ENCODE measurements at regions not wholly inside any gene's neighbourhood (a gene's known extent, or its start where the extent isn't known, plus 50 kb on each side); places are given as distances from the start of the nearest gene placed in this dataset.

DNA sequence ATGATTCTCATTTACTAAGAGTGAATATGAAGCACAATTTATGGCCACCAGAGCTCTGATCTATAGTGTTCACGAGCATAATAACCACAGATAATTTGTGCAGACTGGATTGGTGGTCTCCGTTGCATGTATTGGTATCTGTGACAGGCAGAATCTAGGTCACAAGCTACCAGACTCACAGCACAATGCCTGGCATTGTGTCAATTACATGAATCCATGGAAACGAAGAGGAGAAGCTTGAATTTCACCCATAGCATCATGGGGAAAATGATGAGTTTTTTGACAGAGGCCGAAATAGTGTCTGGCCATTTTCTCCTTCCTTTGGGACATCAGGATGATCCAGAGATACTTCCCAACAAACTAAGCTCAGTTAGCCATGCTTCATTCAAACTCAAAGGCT lies 52.3 kb upstream of the TMEM170B start:
- ATAC-seq: no peak
- TF ChIP-seq ZNF8 (CRISPR knock-in tag; IDR thresholded peaks at IDR 0.05): no peak
- no peak for TF ChIP-seq ZFP3 (CRISPR knock-in tag; IDR thresholded peaks at IDR 0.05)
- no peak for TF ChIP-seq ZC3H10 (CRISPR knock-in tag; IDR thresholded peaks at IDR 0.05)
- TF ChIP-seq ZFP30 (CRISPR knock-in tag; IDR thresholded peaks at IDR 0.05): no peak
- TF ChIP-seq, protein P1, sequence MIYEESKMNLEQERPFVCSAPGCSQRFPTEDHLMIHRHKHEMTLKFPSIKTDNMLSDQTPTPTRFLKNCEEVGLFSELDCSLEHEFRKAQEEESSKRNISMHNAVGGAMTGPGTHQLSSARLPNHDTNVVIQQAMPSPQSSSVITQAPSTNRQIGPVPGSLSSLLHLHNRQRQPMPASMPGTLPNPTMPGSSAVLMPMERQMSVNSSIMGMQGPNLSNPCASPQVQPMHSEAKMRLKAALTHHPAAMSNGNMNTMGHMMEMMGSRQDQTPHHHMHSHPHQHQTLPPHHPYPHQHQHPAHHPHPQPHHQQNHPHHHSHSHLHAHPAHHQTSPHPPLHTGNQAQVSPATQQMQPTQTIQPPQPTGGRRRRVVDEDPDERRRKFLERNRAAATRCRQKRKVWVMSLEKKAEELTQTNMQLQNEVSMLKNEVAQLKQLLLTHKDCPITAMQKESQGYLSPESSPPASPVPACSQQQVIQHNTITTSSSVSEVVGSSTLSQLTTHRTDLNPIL (CRISPR knock-in tag; IDR thresholded peaks at IDR 0.05; ENCODE audit: low read depth): no peak
- TF ChIP-seq, protein P2, sequence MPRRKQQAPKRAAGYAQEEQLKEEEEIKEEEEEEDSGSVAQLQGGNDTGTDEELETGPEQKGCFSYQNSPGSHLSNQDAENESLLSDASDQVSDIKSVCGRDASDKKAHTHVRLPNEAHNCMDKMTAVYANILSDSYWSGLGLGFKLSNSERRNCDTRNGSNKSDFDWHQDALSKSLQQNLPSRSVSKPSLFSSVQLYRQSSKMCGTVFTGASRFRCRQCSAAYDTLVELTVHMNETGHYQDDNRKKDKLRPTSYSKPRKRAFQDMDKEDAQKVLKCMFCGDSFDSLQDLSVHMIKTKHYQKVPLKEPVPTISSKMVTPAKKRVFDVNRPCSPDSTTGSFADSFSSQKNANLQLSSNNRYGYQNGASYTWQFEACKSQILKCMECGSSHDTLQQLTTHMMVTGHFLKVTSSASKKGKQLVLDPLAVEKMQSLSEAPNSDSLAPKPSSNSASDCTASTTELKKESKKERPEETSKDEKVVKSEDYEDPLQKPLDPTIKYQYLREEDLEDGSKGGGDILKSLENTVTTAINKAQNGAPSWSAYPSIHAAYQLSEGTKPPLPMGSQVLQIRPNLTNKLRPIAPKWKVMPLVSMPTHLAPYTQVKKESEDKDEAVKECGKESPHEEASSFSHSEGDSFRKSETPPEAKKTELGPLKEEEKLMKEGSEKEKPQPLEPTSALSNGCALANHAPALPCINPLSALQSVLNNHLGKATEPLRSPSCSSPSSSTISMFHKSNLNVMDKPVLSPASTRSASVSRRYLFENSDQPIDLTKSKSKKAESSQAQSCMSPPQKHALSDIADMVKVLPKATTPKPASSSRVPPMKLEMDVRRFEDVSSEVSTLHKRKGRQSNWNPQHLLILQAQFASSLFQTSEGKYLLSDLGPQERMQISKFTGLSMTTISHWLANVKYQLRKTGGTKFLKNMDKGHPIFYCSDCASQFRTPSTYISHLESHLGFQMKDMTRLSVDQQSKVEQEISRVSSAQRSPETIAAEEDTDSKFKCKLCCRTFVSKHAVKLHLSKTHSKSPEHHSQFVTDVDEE (CRISPR knock-in tag; IDR thresholded peaks at IDR 0.05): no peak
- no peak for TF ChIP-seq TCF4 (CRISPR knock-in tag; IDR thresholded peaks at IDR 0.05; ENCODE audit: borderline replicate concordance)
- no peak for TF ChIP-seq BACH2 (CRISPR knock-in tag; IDR thresholded peaks at IDR 0.05; ENCODE audit: borderline replicate concordance)
- TF ChIP-seq ISL1 (CRISPR knock-in tag; IDR thresholded peaks at IDR 0.05): no peak
- TF ChIP-seq, protein P3, sequence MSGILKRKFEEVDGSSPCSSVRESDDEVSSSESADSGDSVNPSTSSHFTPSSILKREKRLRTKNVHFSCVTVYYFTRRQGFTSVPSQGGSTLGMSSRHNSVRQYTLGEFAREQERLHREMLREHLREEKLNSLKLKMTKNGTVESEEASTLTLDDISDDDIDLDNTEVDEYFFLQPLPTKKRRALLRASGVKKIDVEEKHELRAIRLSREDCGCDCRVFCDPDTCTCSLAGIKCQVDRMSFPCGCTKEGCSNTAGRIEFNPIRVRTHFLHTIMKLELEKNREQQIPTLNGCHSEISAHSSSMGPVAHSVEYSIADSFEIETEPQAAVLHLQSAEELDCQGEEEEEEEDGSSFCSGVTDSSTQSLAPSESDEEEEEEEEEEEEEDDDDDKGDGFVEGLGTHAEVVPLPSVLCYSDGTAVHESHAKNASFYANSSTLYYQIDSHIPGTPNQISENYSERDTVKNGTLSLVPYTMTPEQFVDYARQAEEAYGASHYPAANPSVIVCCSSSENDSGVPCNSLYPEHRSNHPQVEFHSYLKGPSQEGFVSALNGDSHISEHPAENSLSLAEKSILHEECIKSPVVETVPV (CRISPR knock-in tag; IDR thresholded peaks at IDR 0.05): no peak
- no peak for TF ChIP-seq GLIS3 (CRISPR knock-in tag; IDR thresholded peaks at IDR 0.05)
- TF ChIP-seq, protein P4, sequence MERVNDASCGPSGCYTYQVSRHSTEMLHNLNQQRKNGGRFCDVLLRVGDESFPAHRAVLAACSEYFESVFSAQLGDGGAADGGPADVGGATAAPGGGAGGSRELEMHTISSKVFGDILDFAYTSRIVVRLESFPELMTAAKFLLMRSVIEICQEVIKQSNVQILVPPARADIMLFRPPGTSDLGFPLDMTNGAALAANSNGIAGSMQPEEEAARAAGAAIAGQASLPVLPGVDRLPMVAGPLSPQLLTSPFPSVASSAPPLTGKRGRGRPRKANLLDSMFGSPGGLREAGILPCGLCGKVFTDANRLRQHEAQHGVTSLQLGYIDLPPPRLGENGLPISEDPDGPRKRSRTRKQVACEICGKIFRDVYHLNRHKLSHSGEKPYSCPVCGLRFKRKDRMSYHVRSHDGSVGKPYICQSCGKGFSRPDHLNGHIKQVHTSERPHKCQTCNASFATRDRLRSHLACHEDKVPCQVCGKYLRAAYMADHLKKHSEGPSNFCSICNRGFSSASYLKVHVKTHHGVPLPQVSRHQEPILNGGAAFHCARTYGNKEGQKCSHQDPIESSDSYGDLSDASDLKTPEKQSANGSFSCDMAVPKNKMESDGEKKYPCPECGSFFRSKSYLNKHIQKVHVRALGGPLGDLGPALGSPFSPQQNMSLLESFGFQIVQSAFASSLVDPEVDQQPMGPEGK (CRISPR knock-in tag; IDR thresholded peaks at IDR 0.05; ENCODE audit: borderline replicate concordance): no peak
- TF ChIP-seq ARNTL (CRISPR knock-in tag; IDR thresholded peaks at IDR 0.05; ENCODE audit: borderline replicate concordance, low read depth): no peak
- no peak for TF ChIP-seq SNAI2 (CRISPR knock-in tag; IDR thresholded peaks at IDR 0.05)
- no peak for TF ChIP-seq OSR1 (CRISPR knock-in tag; IDR thresholded peaks at IDR 0.05)
- TF ChIP-seq ZNF565 (CRISPR knock-in tag; conservative IDR thresholded peaks at IDR 0.05; ENCODE audit: low read depth): no peak
- TF ChIP-seq PPARA (CRISPR knock-in tag; IDR thresholded peaks at IDR 0.05; ENCODE audit: borderline replicate concordance): no peak
- TF ChIP-seq ESRRG (CRISPR knock-in tag; IDR thresholded peaks at IDR 0.05): no peak
- TF ChIP-seq RARB (CRISPR knock-in tag; IDR thresholded peaks at IDR 0.05): no peak
- TF ChIP-seq CSDC2 (CRISPR knock-in tag; IDR thresholded peaks at IDR 0.05): no peak

DNA sequence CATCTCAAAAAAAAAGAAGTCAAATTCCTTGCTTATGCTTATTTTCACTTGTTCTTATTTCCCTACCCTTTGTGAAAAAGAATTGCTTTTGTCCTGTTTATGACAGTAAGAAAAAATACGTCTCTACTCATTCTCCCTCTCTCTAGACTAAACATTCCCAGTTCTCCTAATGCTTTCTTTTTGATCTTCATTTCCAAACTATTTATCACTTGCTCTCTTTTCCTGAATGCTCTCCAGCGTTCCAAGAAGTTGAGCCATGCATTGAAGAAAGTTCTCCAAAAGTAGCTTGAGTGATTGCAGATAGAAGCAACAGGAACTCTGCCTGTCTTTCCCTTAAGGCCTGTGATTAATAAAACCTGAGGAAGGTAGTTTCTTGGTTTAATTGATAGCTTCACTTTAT lies 53.1 kb upstream of the TMEM170B start:
- no peak for ATAC-seq
- TF ChIP-seq ZNF70 (CRISPR knock-in tag; IDR thresholded peaks at IDR 0.05) (no peak), TCF4 (CRISPR knock-in tag; IDR thresholded peaks at IDR 0.05; ENCODE audit: borderline replicate concordance) (no peak), ISL1 (CRISPR knock-in tag; IDR thresholded peaks at IDR 0.05) (no peak), ZNF565 (CRISPR knock-in tag; conservative IDR thresholded peaks at IDR 0.05; ENCODE audit: low read depth) (no peak)
- TF ChIP-seq, protein P5, sequence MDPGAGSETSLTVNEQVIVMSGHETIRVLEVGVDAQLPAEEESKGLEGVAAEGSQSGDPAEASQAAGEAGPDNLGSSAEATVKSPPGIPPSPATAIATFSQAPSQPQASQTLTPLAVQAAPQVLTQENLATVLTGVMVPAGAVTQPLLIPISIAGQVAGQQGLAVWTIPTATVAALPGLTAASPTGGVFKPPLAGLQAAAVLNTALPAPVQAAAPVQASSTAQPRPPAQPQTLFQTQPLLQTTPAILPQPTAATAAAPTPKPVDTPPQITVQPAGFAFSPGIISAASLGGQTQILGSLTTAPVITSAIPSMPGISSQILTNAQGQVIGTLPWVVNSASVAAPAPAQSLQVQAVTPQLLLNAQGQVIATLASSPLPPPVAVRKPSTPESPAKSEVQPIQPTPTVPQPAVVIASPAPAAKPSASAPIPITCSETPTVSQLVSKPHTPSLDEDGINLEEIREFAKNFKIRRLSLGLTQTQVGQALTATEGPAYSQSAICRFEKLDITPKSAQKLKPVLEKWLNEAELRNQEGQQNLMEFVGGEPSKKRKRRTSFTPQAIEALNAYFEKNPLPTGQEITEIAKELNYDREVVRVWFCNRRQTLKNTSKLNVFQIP (CRISPR knock-in tag; IDR thresholded peaks at IDR 0.05; ENCODE audit: borderline replicate concordance, low read depth): no peak
- TF ChIP-seq, protein P2 (CRISPR knock-in tag; IDR thresholded peaks at IDR 0.05): no peak
